PFSK-1 (cell line): ENCODE measurements at regions not wholly inside any gene's neighbourhood (a gene's known extent, or its start where the extent isn't known, plus 50 kb on each side); places are given as distances from the start of the nearest gene placed in this dataset.

Experiments
- POLR2AphosphoS5 ChIP-seq: IDR thresholded peaks from 2 replicates; pipeline ENCODE4 v1.6.1; 2012; ENCODE audit warnings: low read depth, mild to moderate bottlenecking, control low read depth, low read length, moderate library complexity
- REST ChIP-seq, 2 experiments: IDR thresholded peaks; 2 replicates each; pipeline versions ENCODE4 v1.6.1 to v1.8.0; 2011 to 2012; ENCODE audit warnings: low read depth in 2 of 2, low read length in 2 of 2, control low read depth in 1 of 2, inconsistent platforms in 1 of 2, mild to moderate bottlenecking in 1 of 2, moderate library complexity in 1 of 2; ENCODE audit not compliant: insufficient read depth in 1 of 2
- TAF1 ChIP-seq: IDR thresholded peaks from 2 replicates; pipeline ENCODE4 v1.6.1; 2012; ENCODE audit warnings: low read length, control low read depth, borderline replicate concordance; ENCODE audit not compliant: insufficient read depth

GRCh38 chr11:134609361-134610115 is 197.5 kb upstream of the B3GAT1 start:
- no peak for TF ChIP-seq POLR2AphosphoS5
- TF ChIP-seq TAF1: no peak
- TF ChIP-seq REST (IDR thresholded peaks at IDR 0.05; ENCODE audit: insufficient read depth in 1 of 2, low read depth in 2 of 2, low read length in 2 of 2): no peak
